B cell (primary cell): ENCODE measurements at regions not wholly inside any gene's neighbourhood (a gene's known extent, or its start where the extent isn't known, plus 50 kb on each side); places are given as distances from the start of the nearest gene placed in this dataset.
A peak's percentile ranks its signal among the peaks of the same experiment; 100 is the strongest.

Experiments
- ATAC-seq: fragments of 200-7000 bp; cut with Tn5 transposase; one replicate; pipeline ENCODE4 v1.10.0; 2021; ENCODE audit warnings: low read depth, mild to moderate bottlenecking, moderate number of reproducible peaks, moderate library complexity
- CTCF ChIA-PET: fragments of 350-600 bp; sonication (Branson Sonifier 250); formaldehyde crosslinking; loops from one replicate; lab custom pipeline; 2021; ENCODE audit warnings: antibody characterized with exemption, inconsistent platforms; lab: Charles Lee
- POLR2A ChIA-PET: fragments of 350-600 bp; sonication (Branson Sonifier 250); formaldehyde crosslinking; loops from one replicate; lab custom pipeline; 2021; ENCODE audit warnings: antibody characterized with exemption; lab: Charles Lee
- DNase-seq: peaks from one replicate; pipeline ENCODE4 v3.0.0; 2013
- H2AFZ ChIP-seq: 2 replicates; pipeline ENCODE4 v1.6.1; 2012; ENCODE audit warnings: mild to moderate bottlenecking, low read depth, low read length; ENCODE audit not compliant: insufficient read depth, poor library complexity, severe bottlenecking
- H3K27ac ChIP-seq, 2 donors: 1 replicate in 1 of 2; 2 replicates in 1 of 2; pipeline ENCODE4 v1.5.1; 2012 to 2013; ENCODE audit warnings: low read length in 2 of 2, mild to moderate bottlenecking in 2 of 2, moderate library complexity in 1 of 2
- H3K27me3 ChIP-seq, 4 experiments: fragments of 200-600 bp in 1 of 4; sonication (generic) in 1 of 4; replicated peaks in 1 of 4; 1 replicate in 2 of 4; 2 replicates in 2 of 4; pipeline versions ENCODE4 v1.6.1 to v1.7.0; 2013 to 2016; ENCODE audit warnings: low read length in 3 of 4, mild to moderate bottlenecking in 2 of 4, mixed read lengths in 1 of 4, moderate library complexity in 1 of 4; ENCODE audit not compliant: insufficient read depth in 4 of 4, control insufficient read depth in 3 of 4; ENCODE audit errors: control extremely low read depth in 1 of 4
- H3K36me3 ChIP-seq, 2 experiments: replicated peaks in 1 of 2; 1 replicate in 1 of 2; 2 replicates in 1 of 2; pipeline versions ENCODE4 v1.6.1 to v1.7.1; 2013; ENCODE audit warnings: low read length in 1 of 2; ENCODE audit not compliant: insufficient read depth in 2 of 2, control insufficient read depth in 1 of 2; ENCODE audit errors: control extremely low read depth in 1 of 2, extremely low read depth in 1 of 2
- H3K4me1 ChIP-seq, 2 donors: fragments of 200-600 bp in 1 of 2; sonication (generic) in 1 of 2; 1 replicate in 1 of 2; 2 replicates in 1 of 2; pipeline versions ENCODE4 v1.5.1 to v1.6.1; 2013 to 2017; ENCODE audit warnings: low read length in 2 of 2; ENCODE audit not compliant: control insufficient read depth in 2 of 2, insufficient read depth in 2 of 2
- H3K4me2 ChIP-seq: replicated peaks from 2 replicates; pipeline ENCODE3; 2012; ENCODE audit warnings: mild to moderate bottlenecking, low read depth, low read length; ENCODE audit not compliant: poor library complexity, severe bottlenecking
- H3K4me3 ChIP-seq, 5 experiments: fragments of 200-600 bp in 1 of 5; sonication (generic) in 1 of 5; 1 replicate in 3 of 5; 2 replicates in 2 of 5; pipeline versions ENCODE4 v1.5.1 to v1.7.0; 2011 to 2016; ENCODE audit warnings: low read length in 4 of 5, mild to moderate bottlenecking in 4 of 5, low read depth in 2 of 5, control low read depth in 1 of 5, moderate library complexity in 1 of 5; ENCODE audit not compliant: insufficient read depth in 1 of 5; ENCODE audit errors: control extremely low read depth in 1 of 5, extremely low read depth in 1 of 5
- H3K79me2 ChIP-seq: fragments of 200-600 bp; sonication (generic); one replicate; pipeline ENCODE4 v1.6.0; 2016; ENCODE audit warnings: low read length; ENCODE audit not compliant: control insufficient read depth, insufficient read depth
- H3K9ac ChIP-seq: fragments of 200-600 bp; sonication (generic); 2 replicates; pipeline ENCODE4 v1.6.1; 2017; ENCODE audit warnings: mild to moderate bottlenecking, low read length, moderate library complexity
- H3K9me3 ChIP-seq, 3 donors: one replicate each; pipeline versions ENCODE4 v1.6.1 to v1.7.1; 2013; ENCODE audit warnings: low read length in 2 of 3; ENCODE audit not compliant: control insufficient read depth in 2 of 3, insufficient read depth in 1 of 3; ENCODE audit errors: control extremely low read depth in 1 of 3
- H4K20me1 ChIP-seq: 2 replicates; pipeline ENCODE4 v1.6.0; 2012; ENCODE audit warnings: mild to moderate bottlenecking, low read length; ENCODE audit not compliant: insufficient read depth, control insufficient read depth, poor library complexity, severe bottlenecking
- H3K27ac Mint-ChIP-seq: one replicate; pipeline ENCODE4 v1.8.0; 2021; ENCODE audit warnings: mixed read lengths
- H3K27me3 Mint-ChIP-seq: one replicate; pipeline ENCODE4 v1.8.0; 2021; ENCODE audit warnings: mixed read lengths
- H3K4me1 Mint-ChIP-seq: one replicate; pipeline ENCODE4 v1.8.0; 2021; ENCODE audit warnings: mixed read lengths
- H3K4me3 Mint-ChIP-seq: one replicate; pipeline ENCODE4 v1.8.0; 2021; ENCODE audit warnings: mixed read lengths
- H3K9me3 Mint-ChIP-seq: one replicate; pipeline ENCODE4 v1.8.0; 2022; ENCODE audit warnings: mixed read lengths; ENCODE audit not compliant: insufficient read depth
- CTCF ChIP-seq: fragments of 200-600 bp; IDR thresholded peaks from one replicate; pipeline ENCODE4 v1.8.0; 2022; ENCODE audit warnings: antibody characterized with exemption, mild to moderate bottlenecking
- EZH2 ChIP-seq: IDR thresholded peaks from 2 replicates; pipeline ENCODE4 v1.6.1; 2012; ENCODE audit warnings: borderline replicate concordance, low read depth, mild to moderate bottlenecking, moderate library complexity, low read length; ENCODE audit not compliant: insufficient read depth, poor library complexity, severe bottlenecking
- WGBS: methylation state at CpG from one replicate; pipeline ENCODE4 v1.1.5; 2013; ENCODE audit warnings: missing lambda C conversion rate; ENCODE audit not compliant: insufficient coverage; 5-methylcytosine and 5-hydroxymethylcytosine counted together
- intact Hi-C: fragments of 100-400 bp; cut with micrococcal nuclease; formaldehyde crosslinking; loops from one replicate; pipeline ENCODE4 v1.10.0; 2022

- no CpG with 5 or more reads among the region's 4 CpGs for WGBS
- peaks cover 47 to 53% of the 10 kb centered on the region in 2 donors for H3K4me1 ChIP-seq
- no peak for TF ChIP-seq EZH2
- TF ChIP-seq CTCF: no peak
- H3K4me2 ChIP-seq: no peak overlapping the region
- ChIA-PET POLR2A (interaction anchor here (2.0 kb wide), 1 partner anchor 110 kb away, joined by 5 read pairs; the partner anchor contains the start of gene RASGRP1), CTCF (interaction anchor here (0.7 to 7.2 kb wide), 6 partner anchors 10 to 423 kb away, joined by 3 to 166 read pairs (median 16); partner anchors contain the start of gene RASGRP1)
- H3K27ac Mint-ChIP-seq: peak overlapping the region; percentile 74
- H3K4me3 Mint-ChIP-seq: peak overlapping the region; percentile 38
- peak overlapping the region in 1 of 2 donors; percentile 24 for H3K27ac ChIP-seq
- peak; percentile 42 for DNase-seq
- H3K9me3 Mint-ChIP-seq: no peaks in the 10 kb centered on the region
- H3K9me3 ChIP-seq: no peaks in the 10 kb centered on the region
- H3K79me2 ChIP-seq: no peaks in the 10 kb centered on the region
- no peak overlapping the region for H3K4me3 ChIP-seq
- no peaks in the 10 kb centered on the region for H4K20me1 ChIP-seq
- no peak overlapping the region for H2AFZ ChIP-seq
- H3K9ac ChIP-seq: no peak overlapping the region
- intact Hi-C loops: loop anchor here (5.0 kb wide), 3 partner anchors 37 to 422 kb away; partner anchors contain the start of gene SPRED1
- no peak for ATAC-seq
- H3K4me1 Mint-ChIP-seq: peaks cover 55% of the 10 kb centered on the region
- H3K36me3 ChIP-seq: no peaks in the 10 kb centered on the region
- no peaks in the 10 kb centered on the region for H3K27me3 Mint-ChIP-seq
- no peaks in the 10 kb centered on the region for H3K27me3 ChIP-seq
These were observed 109.8 kb upstream of the RASGRP1 start for GRCh38 chr15:38674448-38674847.

- Mint-ChIP-seq H3K4me3 (no peak overlapping the region), H3K27ac (no peak overlapping the region), H3K27me3 (no peaks in the 10 kb centered on the region), H3K4me1 (peaks cover 37% of the 10 kb centered on the region), H3K9me3 (no peaks in the 10 kb centered on the region)
- no CpG with 5 or more reads among the region's 2 CpGs for WGBS
- intact Hi-C loops: no loop called here
- ChIA-PET CTCF (interaction anchor here (1.6 kb wide), 1 partner anchor 114 kb away, joined by 7 read pairs; the partner anchor contains the start of gene RASGRP1), POLR2A (no interaction called here)
- H3K36me3 ChIP-seq: no peaks in the 10 kb centered on the region
- H3K4me3 ChIP-seq: no peak overlapping the region
- H2AFZ ChIP-seq: no peak overlapping the region
- no peaks in the 10 kb centered on the region for H4K20me1 ChIP-seq
- DNase-seq (no peak), ATAC-seq (no peak)
- TF ChIP-seq EZH2 (no peak), CTCF (no peak)
- no peaks in the 10 kb centered on the region for H3K79me2 ChIP-seq
- H3K27ac ChIP-seq: no peak overlapping the region
- H3K9me3 ChIP-seq: peaks cover 0 to 4% (median 0%) of the 10 kb centered on the region in 3 donors
- peaks cover 25 to 32% of the 10 kb centered on the region in 2 donors for H3K4me1 ChIP-seq
- no peak overlapping the region for H3K9ac ChIP-seq
- H3K4me2 ChIP-seq: no peak overlapping the region
- H3K27me3 ChIP-seq: no peaks in the 10 kb centered on the region
These were observed 113.7 kb upstream of the RASGRP1 start for GRCh38 chr15:38678281-38678680.
